ENCODE measurements at regions not wholly inside any gene's neighbourhood (a gene's known extent, or its start where the extent isn't known, plus 50 kb on each side); places are given as distances from the start of the nearest gene placed in this dataset.
"Not testable (repeated sequence)": the region's sequence is repeated elsewhere in the genome, so short reads cannot be mapped to it uniquely, and the experiment has no call there.

DNA sequence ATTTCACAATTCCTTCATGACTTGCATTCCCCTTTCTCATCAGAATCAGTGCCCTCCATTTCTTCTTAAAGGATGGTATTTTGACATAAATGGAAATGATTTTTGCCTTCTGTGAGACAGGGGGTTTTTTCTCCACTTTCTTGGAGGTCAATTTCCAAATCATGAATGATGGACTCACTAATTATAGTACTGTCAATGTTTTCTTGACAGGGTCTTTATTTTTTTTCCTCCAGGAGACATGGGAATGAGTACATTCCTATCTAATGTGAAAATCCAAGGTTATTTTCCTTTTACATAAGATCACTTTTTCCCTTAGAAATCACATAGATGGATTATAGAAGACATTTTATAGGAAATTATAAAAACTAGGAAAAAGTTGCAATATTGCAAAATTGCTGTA, 141.7 kb downstream of the SPATA31A6 start:
- DNase-seq (ENCODE audit: low read depth in 2 of 3, low spot score in 2 of 3): not testable (repeated sequence)

DNA sequence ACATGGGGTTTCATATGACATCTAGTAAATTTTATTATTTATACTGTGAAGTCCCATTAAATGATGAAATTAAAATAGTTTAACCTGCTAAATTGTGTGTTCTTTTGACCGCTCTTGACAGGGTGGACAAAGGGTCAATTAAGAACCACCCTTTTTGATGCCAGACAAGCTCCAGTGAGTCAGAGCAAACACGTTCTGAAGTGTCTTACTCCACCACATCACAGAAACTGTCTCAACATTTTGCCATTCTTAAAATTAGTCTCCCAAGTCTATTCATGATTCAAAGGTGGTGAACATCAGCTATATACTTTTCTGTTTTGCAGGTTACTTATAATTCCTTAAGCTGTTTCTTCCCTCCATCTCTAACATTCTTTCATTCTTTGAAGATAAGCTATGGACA, 142.1 kb downstream of the SPATA31A6 start:
- not testable (repeated sequence) for DNase-seq (ENCODE audit: low read depth in 2 of 3, low spot score in 2 of 3)

- not testable (repeated sequence) for DNase-seq (ENCODE audit: low read depth in 2 of 3, low spot score in 2 of 3)
Observed at GRCh38 chr9:42326482-42326881, 143.0 kb downstream of the SPATA31A6 start.

- DNase-seq (ENCODE audit: low read depth in 2 of 3, low spot score in 2 of 3): not testable (repeated sequence)
Observed at GRCh38 chr9:42335342-42335741, 151.9 kb downstream of the SPATA31A6 start.

DNA sequence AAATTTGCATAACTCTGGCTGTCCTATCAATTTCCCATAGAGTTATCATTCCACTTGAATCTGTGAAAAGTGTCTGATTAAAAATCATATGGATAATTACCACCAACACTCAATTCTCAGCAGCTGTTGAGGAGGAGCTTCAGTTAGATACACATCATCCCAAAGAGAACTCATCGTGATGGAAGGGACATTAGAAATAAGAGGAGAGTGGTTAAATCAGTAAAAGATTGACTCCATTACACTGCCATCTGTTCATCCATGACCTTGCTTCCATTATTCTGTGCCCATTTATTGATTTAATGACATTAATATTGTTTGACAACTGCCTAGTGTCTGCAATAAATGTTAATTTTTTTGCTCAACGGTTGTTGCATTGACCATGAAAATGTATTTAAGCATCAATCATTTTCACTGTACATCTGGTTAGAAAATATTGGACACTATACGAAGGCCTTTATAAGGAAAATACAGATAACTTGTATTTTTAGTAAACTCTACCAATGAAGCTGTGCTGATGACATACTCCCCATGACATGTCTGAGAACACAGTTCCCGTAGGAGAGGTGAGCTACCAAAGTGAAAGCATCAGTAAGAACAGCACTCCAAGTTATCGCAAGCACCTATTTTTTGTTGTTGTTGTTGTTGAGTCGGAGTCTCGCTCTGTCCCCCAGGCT, 152.7 kb downstream of the SPATA31A6 start:
- DNase-seq (ENCODE audit: low read depth in 2 of 3, low spot score in 2 of 3): not testable (repeated sequence)

GRCh38 chr9:42338275-42338674, 154.8 kb downstream of the SPATA31A6 start:
- DNase-seq (ENCODE audit: low read depth in 2 of 3, low spot score in 2 of 3): not testable (repeated sequence)

- DNase-seq (ENCODE audit: low read depth in 2 of 3, low spot score in 2 of 3): not testable (repeated sequence)
Observed at GRCh38 chr9:42339671-42340434, 156.4 kb downstream of the SPATA31A6 start.

DNA sequence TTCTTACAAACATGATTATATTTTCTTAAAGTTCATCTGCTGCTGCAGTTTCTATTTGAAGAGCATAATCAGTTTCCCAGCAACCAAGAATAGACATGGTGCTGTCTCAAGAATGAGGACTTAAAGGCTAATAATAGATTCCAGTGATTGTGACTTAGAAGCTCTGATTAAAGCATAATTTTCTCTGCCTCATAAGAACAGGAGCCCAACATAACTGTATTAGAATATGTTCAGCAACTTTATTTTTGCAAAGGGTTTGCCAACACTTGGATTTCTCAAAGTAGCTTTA, 156.9 kb downstream of the SPATA31A6 start:
- DNase-seq (ENCODE audit: low read depth in 2 of 3, low spot score in 2 of 3): not testable (repeated sequence)

- DNase-seq (ENCODE audit: low read depth in 2 of 3, low spot score in 2 of 3): not testable (repeated sequence)
Observed at GRCh38 chr9:42341860-42342259, 158.4 kb downstream of the SPATA31A6 start.

GRCh38 chr9:42342297-42342696, 158.8 kb downstream of the SPATA31A6 start:
- DNase-seq (ENCODE audit: low read depth in 2 of 3, low spot score in 2 of 3): not testable (repeated sequence)

- DNase-seq (ENCODE audit: low read depth in 2 of 3, low spot score in 2 of 3): not testable (repeated sequence)
Observed at GRCh38 chr9:42344508-42344907, 161.0 kb downstream of the SPATA31A6 start.

- DNase-seq (ENCODE audit: low read depth in 2 of 3, low spot score in 2 of 3): not testable (repeated sequence)
Observed at GRCh38 chr9:42346916-42347315, 163.5 kb downstream of the SPATA31A6 start.

DNA sequence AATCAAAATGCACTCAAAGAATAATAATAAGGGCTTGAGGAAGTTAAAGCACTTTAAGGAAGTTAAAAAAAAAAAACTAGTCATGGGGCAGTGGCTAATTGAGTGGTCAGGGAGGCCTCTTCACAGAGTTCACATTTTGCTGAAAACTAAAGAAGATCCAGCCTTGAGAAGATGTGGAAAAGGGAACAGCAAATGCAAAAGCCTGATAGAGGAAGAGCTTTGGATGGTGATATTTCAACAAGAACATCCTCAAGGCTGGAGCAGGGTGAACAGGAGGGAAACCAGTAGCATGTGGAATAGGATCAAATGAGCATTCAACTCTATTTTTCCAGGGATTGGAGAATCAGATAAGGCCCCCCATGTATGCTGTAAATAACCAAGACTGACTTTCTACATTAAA, 165.7 kb downstream of the SPATA31A6 start:
- not testable (repeated sequence) for DNase-seq (ENCODE audit: low read depth in 2 of 3, low spot score in 2 of 3)

DNA sequence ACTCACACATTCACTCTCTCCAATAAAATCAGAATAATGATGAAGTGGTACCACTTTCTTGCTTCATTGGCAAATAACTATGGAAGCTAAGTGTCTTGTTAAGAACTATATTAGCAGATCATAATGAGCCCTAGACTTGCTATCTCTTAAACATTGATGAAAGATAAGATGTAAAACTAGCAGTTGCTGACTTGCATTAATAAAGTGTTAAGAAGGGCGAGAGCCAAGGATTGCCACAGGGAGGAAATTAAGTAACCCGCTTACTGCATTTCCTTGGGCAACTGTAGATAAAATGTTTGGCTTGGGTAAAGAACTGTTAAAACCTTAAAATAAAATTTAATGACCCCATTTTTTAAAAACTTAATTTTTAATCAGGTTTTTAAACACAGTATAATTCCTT, 167.0 kb downstream of the SPATA31A6 start:
- DNase-seq (ENCODE audit: low read depth in 2 of 3, low spot score in 2 of 3): not testable (repeated sequence)

DNA sequence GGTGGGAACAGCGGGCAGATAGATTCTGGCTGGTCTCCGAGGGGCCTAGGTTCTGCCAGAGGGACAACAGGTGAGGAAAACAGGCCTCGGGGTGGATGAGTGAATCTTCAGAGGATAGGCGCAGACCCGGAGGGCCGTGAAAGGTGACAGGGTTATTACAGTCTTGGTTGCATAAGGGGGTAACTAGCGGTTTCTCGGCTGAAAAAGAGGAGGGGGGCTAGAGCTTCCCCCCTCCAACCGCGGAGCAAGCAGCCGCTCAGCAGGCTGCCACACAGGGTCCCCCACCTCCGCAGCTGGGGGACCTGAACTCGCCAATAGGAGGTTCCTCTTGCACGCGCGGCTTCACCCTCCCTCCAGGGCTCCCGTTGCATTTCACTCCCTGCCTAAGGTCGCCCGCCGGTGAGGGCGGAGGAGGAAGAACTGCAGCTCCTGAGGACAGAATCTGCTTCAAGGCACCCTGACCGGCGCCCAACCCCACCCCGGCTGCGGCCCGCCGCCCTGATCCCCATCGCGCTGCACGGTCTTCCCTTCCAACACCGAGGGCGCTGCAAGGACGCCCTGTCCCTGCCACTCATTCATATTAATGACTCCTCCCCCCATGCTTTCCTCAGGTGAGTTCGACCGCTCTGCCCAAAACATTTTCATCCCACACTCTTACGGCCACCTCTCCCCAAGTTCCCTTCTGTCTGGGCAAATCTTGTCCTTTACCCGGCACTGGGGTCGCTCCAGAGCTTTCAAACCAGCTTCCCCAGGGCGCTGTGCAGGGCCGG, 174.3 kb downstream of the SPATA31A6 start:
- DNase-seq (ENCODE audit: low read depth in 2 of 3, low spot score in 2 of 3): not testable (repeated sequence)

DNA sequence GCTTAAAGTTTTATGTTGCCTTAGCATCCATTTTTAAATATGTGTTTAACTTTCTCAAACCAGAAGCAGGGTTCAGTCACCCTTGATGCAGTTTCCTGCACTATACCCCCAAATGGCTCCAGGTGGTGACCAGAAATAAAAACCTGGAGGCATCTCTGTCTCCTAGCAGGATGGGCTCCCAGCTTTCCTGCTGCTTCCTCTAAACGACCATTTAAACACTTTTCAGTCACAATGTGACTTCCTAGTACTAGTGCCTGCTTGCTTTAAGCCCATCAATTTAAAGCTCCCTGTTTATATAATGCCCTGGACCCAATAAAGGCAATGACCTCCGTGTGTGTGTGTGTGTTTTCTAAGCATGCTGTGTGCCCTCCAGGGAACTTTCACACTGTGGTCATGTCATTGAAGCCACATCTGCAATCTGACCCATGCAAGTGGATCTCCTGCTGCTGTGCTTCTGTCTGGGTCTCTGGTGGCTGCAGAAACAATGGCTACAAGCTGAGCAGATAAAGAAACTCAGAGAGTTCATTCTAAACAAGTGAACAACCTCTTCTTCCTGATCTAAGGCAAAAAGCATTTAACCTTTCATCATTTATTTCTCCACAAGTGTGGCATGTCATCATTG, 175.3 kb downstream of the SPATA31A6 start:
- not testable (repeated sequence) for DNase-seq (ENCODE audit: low read depth in 2 of 3, low spot score in 2 of 3)

GRCh38 chr9:42364410-42365243, 181.2 kb downstream of the SPATA31A6 start:
- not testable (repeated sequence) for DNase-seq (ENCODE audit: low read depth in 2 of 3, low spot score in 2 of 3)

- not testable (repeated sequence) for DNase-seq (ENCODE audit: low read depth in 2 of 3, low spot score in 2 of 3)
Observed at GRCh38 chr9:42365244-42365945, 181.9 kb downstream of the SPATA31A6 start.

DNA sequence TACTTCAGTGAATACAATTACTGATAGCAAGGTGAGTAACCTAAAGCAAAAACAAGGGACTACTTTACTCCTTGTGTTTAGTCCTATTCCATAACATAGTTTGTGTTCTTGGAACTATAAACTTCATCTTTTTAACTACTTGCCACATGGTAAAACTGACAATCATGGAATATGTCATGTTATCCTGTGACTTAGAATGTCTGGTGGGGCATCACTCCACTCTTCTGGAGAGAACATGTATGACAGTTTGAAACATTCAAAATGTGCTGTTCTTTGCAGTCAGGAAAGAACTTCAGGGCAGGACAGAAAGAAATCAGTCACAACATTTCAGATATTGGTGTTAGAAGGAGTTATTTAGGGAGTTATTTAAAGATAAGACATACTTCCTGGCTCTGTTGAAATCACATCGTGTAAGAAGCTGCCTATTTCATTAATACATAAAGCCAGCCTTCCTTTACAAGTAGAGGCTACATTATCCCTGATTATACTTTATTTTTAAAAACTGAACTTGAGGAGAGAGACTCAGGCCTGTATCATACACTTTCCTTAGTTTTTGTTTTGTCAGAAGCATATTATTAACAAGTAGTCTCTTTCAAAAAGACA, 184.9 kb downstream of the SPATA31A6 start:
- not testable (repeated sequence) for DNase-seq (ENCODE audit: low read depth in 2 of 3, low spot score in 2 of 3)

Measured in activated CD8-positive, alpha-beta memory T cell treated with anti-CD3 and anti-CD28 coated beads for 48 hours (primary cell).